GM19438 (cell line): ENCODE measurements at regions not wholly inside any gene's neighbourhood (a gene's known extent, or its start where the extent isn't known, plus 50 kb on each side); places are given as distances from the start of the nearest gene placed in this dataset.
"Not testable (repeated sequence)": the region's sequence is repeated elsewhere in the genome, so short reads cannot be mapped to it uniquely, and the experiment has no call there.

ENCODE experiments used
- ATAC-seq: cut with Tn5 transposase; IDR thresholded peaks from one replicate; pipeline ENCODE4 v1.9.1; 2021; ENCODE audit warnings: low read depth; ENCODE audit not compliant: unreplicated experiment

DNA sequence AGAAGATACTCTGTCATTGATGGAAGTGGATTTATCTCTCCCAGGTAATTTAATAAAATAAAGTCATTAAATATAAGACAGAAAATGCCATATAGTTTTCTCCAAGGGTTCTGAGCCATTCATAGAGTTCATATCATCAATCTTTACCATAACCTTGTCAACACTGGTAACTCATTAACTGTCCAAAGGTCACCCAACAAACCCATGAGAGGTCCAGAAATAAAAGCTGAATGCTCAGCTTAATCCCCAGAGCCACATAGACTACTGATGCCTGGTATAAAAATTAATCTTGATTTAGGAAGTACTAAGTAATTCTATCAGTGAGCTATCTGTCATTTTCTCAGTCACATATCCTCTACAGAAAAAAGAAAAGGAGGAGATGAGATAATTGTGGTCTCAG, 903.0 kb upstream of the DDX18 start:
- ATAC-seq, result no peak

DNA sequence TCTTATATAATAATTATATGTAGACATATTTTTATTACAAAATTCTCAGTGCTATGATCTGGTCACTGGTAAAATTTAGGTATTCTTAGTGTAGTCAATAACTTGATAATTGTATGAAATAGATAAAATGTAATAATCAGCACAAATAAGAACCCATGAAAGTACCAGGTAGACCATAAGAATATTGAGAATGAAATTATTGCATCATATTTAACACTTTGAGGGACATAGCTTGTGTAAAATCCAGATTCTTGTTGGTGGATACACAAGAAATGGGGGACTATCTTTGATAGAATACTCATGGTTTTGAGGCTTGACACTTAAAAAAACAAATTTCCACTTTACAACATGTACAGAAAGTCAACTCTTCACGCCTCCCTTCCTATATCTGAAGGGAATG, 898.8 kb upstream of the DDX18 start:
- ATAC-seq, result no peak

DNA sequence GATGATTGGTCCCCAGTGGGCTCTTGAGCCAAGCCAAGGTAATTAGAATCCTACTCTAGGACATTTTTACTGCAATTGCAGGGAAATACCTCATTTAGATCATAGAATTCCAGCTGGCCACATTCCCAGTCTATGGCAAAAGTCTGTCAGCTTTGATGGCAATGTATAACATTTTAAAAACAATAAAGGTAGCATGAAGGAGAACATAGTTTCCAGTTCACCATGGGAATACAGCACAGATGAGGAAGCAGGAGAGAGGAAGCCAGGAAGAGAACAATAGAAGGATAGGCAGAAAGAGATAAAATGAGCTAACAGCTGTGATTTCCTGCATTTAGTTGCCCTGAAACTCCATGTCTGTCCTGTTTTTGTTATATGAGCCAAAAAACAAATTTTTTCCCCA, 897.3 kb upstream of the DDX18 start:
- ATAC-seq, result no peak

DNA sequence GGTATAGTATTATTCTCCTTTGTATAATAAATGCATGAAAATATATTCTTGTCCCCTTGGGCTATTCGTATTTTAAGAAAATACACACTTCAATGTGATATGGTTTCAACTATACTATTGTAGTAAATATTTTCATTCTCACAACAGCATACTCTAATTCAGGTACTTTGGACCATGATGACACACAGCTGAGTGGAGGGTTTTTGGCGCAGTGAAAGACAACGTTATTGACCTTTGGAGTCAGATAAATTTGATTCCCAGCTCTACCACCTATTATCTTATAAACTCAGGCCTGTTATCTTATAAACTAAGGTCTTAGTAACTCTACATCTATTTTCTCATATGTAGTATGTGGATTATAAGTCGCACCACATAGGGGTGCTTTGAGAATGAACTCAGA, 895.9 kb upstream of the DDX18 start:
- no peak for ATAC-seq

DNA sequence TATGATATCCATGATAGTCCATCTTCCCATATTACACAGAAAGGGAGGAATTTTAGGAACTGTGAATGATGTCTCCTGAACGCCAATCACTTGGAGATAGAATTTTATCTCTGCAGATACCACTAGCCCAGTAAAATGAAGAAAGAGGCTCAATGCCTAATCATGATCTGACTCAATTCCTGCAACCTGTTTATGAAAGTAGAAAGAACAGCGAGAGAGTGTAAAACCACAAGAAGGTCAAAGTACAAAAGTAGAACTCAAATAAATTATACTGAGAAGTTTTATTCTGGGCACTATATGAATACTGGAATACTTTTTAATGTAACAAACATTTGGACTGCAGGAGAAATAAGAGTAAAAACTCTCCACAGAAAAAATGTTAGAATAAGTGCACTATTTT, 892.1 kb upstream of the DDX18 start:
- ATAC-seq, result no peak

DNA sequence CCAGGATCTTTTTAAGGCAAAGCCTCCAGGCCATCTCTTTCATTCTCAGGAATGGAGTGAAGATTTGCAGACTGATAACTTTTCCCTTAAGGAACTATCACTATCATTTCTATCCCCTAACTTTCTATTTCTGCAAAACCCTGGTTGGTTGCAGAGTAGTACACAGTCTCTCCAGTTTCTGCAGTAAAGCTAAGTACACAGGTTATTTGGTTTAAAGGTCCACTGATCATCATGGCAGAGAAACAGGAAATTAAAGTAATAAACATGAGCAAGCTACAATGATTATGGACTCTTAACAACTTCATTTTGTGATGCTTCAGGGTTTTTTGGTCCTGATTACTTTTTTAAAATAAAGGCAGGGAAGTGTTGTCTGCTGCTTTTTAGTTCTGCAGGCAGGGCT, 890.0 kb upstream of the DDX18 start:
- ATAC-seq, result no peak

DNA sequence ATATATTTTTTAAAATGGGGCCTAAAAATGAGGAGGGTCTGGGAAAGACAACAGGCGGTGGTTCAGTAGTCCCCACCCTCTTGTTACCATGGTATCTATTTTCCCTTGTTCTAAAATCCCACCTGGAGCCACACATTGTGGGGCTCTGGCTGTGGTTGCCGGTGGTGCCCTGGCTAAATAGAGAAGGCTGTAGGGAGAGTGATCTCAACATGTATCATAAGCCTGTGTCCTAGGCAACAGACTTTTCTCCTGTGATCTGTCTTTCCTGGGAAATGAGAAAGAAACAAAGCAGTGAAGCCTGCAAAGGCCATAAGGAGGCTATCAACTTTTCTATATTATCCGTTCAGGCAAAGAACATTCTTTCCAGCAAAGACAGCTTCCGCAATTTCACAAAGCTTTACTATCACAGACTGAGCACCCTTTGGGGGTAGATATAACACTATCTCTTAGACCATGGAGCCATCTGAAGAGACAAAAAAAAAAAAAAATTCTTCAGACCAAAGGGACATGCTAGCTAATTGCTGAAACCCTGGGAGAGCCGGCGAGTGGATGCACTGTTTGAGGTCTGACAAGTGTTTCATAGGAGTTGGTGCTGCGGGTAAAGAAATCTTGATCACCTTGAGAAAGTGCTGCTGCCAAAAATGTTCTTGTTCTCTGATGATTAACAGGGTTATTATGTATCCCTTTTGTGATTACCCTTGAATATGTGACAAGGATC, 879.2 kb upstream of the DDX18 start:
- no peak for ATAC-seq

DNA sequence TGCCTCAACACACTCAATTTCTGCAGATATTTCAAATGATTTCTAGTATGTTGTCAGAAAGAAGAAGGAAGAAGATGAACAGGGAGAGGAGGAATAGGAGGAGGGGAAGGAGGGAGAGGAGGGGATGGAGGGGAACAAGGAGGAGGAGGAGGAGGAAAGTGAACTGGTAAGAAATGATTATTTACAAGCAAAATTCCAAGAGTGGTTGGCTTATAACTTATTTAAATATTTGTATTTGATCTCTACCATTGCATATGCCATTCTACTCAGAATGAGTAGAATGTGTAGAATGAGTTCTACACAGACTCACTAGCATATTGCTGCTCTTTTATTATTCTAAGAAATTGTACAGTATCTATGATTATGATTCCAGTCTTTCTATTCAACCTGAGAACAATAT, 866.2 kb upstream of the DDX18 start:
- no peak for ATAC-seq

DNA sequence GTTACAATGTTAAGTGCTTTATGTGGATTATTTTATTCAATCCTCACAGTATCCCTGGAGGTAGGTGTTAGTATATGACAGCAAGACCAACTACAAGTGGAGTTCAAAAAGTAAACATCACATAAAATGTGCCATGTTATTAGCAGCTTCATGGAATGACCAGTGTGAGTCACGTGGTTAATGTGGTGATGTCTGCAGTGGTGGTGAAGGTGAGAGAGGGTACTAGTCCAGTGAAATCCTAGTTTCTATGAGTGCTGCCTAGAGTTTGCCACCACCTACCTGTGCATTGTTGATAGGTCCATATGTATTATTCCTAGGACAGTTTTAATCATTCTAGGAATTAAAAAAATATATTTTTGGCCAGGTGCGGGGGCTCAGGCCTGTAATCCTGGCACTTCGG, 865.2 kb upstream of the DDX18 start:
- ATAC-seq, result no peak

DNA sequence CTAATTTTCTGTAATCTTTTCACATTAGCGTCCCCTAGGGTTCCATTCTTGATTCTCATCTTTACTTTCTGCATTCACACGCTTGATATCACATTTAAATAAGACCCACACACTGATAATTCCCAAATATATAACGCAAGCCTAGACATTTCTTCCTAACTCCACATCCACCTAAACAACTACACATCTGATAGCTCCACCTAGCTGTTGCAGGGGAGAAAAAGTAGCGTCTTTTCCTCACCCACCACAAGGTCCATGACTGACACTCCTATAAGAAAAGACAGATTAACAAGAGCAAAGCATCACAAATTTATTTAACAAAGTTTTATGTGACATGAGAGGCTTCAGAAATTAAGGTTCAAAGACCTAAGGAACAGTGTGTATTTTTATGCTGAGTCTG, 862.2 kb upstream of the DDX18 start:
- ATAC-seq, result no peak

DNA sequence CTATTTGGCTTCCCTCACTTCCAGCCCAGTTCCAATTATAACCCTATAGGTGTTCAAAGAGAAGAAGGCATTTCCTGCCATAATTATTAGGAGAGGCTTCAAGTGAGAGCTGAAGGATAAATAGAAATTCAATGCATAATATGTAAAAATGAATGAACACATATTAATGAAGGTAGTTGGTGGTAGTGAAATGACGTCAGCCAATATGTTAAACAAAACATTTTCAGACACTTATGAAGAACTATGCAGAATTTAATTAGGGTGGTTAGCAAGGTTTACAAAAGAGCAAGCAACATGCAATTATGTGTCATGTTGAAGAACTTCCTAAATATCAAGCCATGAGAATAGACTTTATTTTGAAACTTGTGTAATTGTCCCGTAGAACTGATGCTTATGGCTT, 858.8 kb upstream of the DDX18 start:
- no peak for ATAC-seq

DNA sequence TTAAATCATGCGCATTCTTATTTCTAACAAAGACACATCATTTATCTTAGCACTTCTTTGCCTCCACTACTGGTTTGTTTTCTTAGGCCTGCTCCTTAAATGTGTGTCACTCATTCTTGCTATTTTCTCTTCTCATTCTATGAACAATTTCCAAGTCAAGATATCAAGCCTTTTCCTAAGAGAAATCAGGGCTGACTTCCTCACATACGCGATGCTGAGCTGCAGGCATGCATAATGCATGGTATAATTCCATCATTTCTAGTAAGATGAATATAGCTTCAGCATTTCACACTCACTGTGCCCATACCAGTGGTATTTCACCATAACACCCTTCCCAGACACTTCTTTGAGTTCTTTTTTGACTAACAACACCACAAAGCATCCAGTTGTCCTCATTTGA, 838.9 kb upstream of the DDX18 start:
- no peak for ATAC-seq

DNA sequence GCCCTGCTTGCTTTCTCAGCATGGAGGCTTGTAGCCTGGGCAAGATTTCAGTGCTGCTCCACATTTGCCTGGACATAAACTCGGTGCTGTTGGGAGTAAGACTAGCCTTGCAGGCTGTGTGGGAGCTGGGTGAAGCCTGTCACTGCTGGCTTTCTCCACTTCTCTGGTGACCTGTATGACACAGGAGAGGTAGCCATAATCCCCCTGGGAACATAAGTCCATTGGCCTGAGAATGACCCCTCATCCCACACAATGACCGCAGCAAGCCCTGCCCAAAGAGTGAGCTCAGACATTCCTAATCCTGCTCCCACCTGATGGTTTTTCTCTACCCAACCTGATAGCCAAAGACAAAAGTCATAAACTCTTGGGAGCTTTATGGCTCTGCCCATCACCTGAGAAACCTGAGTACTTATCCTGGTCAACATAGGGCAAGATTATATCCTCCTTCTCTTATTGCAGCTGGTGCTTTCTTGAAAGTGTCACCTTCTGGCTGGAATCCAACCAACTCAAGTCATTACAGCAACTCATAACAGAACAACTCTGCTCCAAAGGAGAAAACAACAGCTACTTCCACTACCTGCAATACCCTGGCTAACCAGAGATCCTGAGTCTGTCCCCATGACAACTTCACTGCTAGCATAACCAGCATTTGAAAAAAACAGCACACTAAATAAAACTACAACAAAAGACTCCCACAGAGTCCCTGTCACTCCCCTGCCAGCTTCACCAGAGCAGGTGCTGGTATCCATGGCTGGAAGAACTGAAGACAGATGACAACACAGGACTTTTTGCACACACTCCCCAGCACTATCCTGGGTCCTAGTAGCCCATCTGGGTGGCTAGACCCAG, 834.4 kb upstream of the DDX18 start:
- ATAC-seq, result no peak

DNA sequence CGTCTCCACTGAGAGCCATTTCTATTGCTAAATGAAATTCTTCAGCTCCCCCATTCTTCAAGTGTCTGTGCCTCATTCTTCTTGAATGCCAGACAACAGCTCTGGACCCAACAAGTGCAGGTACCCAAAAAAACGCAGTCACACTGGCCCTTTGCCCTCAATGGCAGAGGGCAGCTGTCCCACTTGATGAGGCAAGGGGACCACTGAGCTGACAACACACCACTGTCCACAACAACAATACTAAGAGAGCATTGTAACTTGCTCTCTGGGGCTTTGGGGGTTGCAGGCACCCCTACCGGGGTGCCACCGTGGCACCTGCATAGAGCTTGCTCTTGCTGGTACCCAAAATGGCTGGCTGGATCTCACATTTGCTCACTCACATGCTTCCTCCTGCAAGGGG, 827.0 kb upstream of the DDX18 start:
- ATAC-seq, result no peak

DNA sequence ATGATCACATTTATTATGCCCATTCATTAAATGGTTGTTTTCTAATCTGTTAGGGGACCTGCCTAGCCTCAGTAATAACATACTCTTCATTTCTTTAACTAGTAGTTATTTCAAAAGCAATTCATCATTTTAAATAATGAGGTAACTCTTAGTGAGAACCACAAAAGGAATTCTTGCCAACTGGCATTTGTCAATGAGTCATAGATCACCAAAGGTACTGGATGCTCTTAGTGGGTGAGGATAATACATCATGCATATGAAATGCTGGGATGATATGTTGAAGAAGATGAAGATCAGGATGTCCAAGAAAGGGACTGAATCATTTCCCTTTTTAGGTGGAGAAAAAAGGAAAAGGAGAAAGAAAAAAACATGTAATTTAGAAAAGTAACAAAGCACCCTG, 826.2 kb upstream of the DDX18 start:
- ATAC-seq, result no peak

DNA sequence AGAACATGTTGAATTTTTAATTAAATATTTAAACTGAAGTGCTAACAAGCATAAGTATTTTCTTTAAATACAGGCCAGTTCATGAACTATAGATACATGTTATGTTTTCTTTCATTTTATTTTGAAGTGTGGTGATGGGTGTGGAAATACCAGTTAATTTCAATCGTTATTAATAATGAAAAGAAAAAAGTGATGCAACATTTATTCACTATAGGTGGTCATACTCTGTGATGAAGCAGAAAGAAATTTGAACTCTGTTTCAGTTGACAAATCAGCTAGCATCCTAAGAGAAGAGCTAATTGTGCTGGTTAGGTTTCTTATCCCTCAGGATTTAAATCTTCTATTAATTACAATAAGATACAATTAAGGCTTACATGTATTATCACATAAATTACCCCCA, 795.1 kb upstream of the DDX18 start:
- ATAC-seq, result no peak

DNA sequence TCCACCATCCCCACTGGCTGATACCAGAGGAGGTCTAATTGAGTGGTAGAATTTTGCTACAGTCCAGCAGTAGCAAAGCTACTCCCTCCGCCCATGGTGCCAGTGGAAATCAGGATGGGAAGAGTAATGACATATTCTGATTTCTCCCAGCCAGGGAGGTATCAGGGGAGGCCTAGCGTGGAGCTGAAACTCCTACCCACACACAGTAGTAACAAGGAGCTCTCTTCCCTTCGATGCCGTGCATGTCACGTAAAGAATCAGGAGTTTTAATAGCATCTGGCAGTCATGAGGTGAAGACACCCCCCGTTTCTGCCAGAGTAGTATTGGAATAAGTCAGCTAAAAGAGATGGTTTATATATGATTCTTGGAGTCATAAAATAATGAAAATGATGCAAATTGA, 786.8 kb upstream of the DDX18 start:
- ATAC-seq, result no peak

DNA sequence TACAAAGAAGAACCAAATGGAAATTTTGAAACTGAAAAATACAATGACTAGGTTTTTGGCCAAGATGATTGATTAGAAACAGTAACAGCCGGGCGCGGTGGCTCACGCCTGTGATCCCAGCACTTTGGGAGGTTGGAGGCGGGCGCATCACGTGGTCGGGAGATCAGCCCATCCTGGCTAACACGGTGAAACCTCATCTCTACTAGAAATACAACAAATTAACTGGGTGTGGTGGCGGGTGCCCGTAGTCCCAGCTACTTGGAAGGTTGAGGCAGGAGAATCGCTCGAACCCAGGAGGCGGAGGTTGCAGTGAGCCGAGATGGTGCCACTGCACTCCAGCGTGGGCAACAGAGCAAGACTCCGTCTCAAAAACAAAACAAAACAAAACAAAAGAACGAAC, 785.8 kb upstream of the DDX18 start:
- not testable (repeated sequence) for ATAC-seq

DNA sequence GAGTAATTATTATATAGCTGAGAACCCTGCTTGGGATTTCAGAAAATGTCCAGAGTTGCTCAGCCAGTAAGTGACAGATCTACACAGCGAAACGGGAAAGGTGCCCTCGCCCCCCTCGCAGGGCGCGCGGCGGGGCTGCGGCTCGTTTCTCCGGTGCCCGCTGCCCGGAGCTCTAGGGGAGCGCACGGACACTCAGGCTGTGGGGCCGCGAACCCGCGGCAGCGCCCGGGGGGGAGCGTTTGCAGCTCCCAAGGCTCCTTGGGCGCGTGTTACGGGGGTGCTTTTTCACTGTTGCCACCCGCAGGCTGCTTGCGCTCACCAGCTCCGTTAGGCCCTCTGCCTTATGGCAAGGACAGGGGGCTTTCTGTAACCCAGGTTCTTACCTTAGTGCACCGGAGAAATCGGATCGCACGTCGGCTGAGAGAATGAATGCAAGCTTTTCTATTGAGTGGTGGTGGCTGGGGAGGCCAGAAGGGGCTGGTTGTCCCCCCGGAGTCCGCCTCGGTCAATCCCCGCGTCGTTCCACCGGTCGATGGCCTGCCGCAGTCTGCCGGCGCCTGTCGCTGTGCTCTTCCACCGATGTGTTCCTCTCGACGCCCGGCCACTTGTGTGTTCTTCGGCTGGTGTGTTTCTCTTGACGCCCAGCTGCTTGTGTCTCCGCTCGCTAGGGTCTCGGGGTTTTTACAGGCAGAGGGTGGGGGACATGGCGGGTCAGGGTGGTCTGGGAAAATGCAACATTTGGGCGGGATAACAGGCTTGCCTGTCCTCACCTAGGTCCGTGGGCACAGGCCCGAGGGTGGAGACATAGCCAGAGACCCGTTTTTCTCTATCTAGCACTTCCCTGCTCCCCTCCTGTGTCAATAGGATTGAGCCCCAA, 758.8 kb upstream of the DDX18 start:
- ATAC-seq, result no peak

DNA sequence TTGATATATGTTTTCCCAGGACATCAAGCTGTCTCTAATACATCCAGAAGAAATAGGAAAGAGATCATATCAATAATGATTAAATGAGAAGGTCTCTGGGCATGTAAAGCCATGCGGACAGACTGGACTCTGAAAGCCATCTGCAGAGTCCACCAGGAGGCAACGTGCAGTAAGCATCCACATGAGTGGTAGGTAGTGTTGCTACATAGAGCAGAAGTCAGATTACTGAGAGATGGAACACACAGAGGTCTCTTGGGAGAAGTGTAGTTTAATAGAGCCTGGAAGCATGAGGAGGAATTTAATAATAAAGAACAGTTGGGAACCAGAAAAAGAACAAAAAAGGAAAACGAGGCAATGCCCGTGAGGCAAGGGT, 758.1 kb upstream of the DDX18 start:
- no peak for ATAC-seq

DNA sequence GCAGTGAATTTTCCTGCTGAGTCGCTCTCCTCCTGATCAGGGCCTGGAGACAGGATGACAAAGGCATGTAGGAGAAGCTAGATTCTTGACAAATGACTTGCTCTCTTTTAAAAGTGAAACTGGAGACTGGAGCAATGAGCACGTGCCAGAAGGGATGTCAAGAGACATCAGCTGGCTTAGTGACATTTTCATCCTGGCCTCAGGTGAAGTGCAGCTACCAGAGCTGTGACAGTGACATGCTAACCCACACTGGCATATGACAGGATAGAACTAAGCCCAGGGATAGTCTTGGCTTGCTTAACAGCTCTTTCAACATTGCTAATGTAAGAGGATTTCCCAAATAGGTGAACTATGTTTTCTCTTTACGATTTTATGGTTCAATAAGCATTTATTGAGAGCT, 757.5 kb upstream of the DDX18 start:
- ATAC-seq, result no peak
